Trophoblast cell (in vitro differentiated cells and primary cell): ENCODE measurements at regions not wholly inside any gene's neighbourhood (a gene's known extent, or its start where the extent isn't known, plus 50 kb on each side); places are given as distances from the start of the nearest gene placed in this dataset.

Experiments
- DNase-seq, 2 donors: peaks; one replicate each; pipeline ENCODE4 v3.0.0-alpha.2; 2016
- H2AFZ ChIP-seq: 2 replicates; pipeline ENCODE4 v1.6.1; 2013; ENCODE audit warnings: low read length, moderate library complexity, mild to moderate bottlenecking; ENCODE audit not compliant: insufficient read depth, poor library complexity
- H2AK5ac ChIP-seq: 2 replicates; pipeline ENCODE4 v1.6.1; 2013; ENCODE audit warnings: mild to moderate bottlenecking, low read length
- H2BK120ac ChIP-seq: 2 replicates; pipeline ENCODE4 v1.6.1; 2013; ENCODE audit warnings: low read length, mild to moderate bottlenecking, moderate library complexity; ENCODE audit not compliant: insufficient read depth, poor library complexity
- H2BK12ac ChIP-seq: 2 replicates; pipeline ENCODE4 v1.6.1; 2013; ENCODE audit warnings: mild to moderate bottlenecking, low read length, moderate library complexity
- H2BK5ac ChIP-seq: 2 replicates; pipeline ENCODE4 v1.6.1; 2013; ENCODE audit warnings: low read length, low read depth, moderate library complexity, mild to moderate bottlenecking; ENCODE audit not compliant: poor library complexity
- H3K14ac ChIP-seq: 2 replicates; pipeline ENCODE4 v1.6.1; 2013; ENCODE audit warnings: mild to moderate bottlenecking, low read length
- H3K18ac ChIP-seq: 2 replicates; pipeline ENCODE4 v1.6.1; 2013; ENCODE audit warnings: mild to moderate bottlenecking, low read length
- H3K23ac ChIP-seq: 2 replicates; pipeline ENCODE4 v1.6.1; 2013; ENCODE audit warnings: low read length
- H3K27ac ChIP-seq: 2 replicates; pipeline ENCODE4 v1.5.1; 2013; ENCODE audit warnings: low read depth, mild to moderate bottlenecking, inconsistent platforms, low read length, moderate library complexity
- H3K27me3 ChIP-seq: 2 replicates; pipeline ENCODE4 v1.6.1; 2013; ENCODE audit warnings: inconsistent platforms, mild to moderate bottlenecking, low read length, moderate library complexity; ENCODE audit not compliant: insufficient read depth
- H3K36me3 ChIP-seq, 2 experiments: 1 replicate in 1 of 2; 2 replicates in 1 of 2; pipeline ENCODE4 v1.6.1; 2013; ENCODE audit warnings: low read length in 2 of 2, mild to moderate bottlenecking in 2 of 2, moderate library complexity in 1 of 2; ENCODE audit not compliant: insufficient read depth in 2 of 2, control insufficient read depth in 1 of 2
- H3K4ac ChIP-seq: 2 replicates; pipeline ENCODE4 v1.6.1; 2013; ENCODE audit warnings: low read depth, mild to moderate bottlenecking, low read length, moderate library complexity
- H3K4me1 ChIP-seq, 2 experiments: 1 replicate in 1 of 2; 2 replicates in 1 of 2; pipeline ENCODE4 v1.6.1; 2013; ENCODE audit warnings: low read length in 2 of 2, mild to moderate bottlenecking in 2 of 2, moderate library complexity in 1 of 2; ENCODE audit not compliant: insufficient read depth in 2 of 2, control insufficient read depth in 1 of 2
- H3K4me2 ChIP-seq: 2 replicates; pipeline ENCODE4 v1.6.1; 2013; ENCODE audit warnings: inconsistent platforms, mild to moderate bottlenecking, low read length, moderate library complexity
- H3K4me3 ChIP-seq: 2 replicates; pipeline ENCODE4 v1.5.1; 2013; ENCODE audit warnings: mild to moderate bottlenecking, low read depth, low read length, inconsistent platforms
- H3K79me1 ChIP-seq: one replicate; pipeline ENCODE4 v1.6.1; 2013; ENCODE audit warnings: low read length
- H3K79me2 ChIP-seq: 2 replicates; pipeline ENCODE4 v1.6.1; 2013; ENCODE audit warnings: low read length, mild to moderate bottlenecking; ENCODE audit not compliant: control insufficient read depth, insufficient read depth, poor library complexity
- H3K9ac ChIP-seq: 2 replicates; pipeline ENCODE4 v1.6.1; 2013; ENCODE audit warnings: mild to moderate bottlenecking, low read length
- H3K9me3 ChIP-seq: 2 replicates; pipeline ENCODE4 v1.6.1; 2013; ENCODE audit warnings: low read depth, mild to moderate bottlenecking, control low read depth, inconsistent platforms, low read length; ENCODE audit not compliant: insufficient read depth
- H4K12ac ChIP-seq: 2 replicates; pipeline ENCODE4 v1.6.1; 2013; ENCODE audit warnings: low read depth, mild to moderate bottlenecking, low read length, moderate library complexity
- H4K8ac ChIP-seq: 2 replicates; pipeline ENCODE4 v1.6.1; 2013; ENCODE audit warnings: low read depth, mild to moderate bottlenecking, low read length, moderate library complexity
- H4K91ac ChIP-seq: one replicate; pipeline ENCODE4 v1.6.1; 2013; ENCODE audit warnings: low read depth, mild to moderate bottlenecking, low read length, moderate library complexity
- WGBS: extraction: QIAGEN DNeasy Blood & Tissue Kit; methylation state at CpG from one replicate; pipeline ENCODE4 v1.1.7; 2013; ENCODE audit warnings: missing lambda C conversion rate; ENCODE audit not compliant: insufficient read length, insufficient coverage; ENCODE audit errors: extremely low coverage; 5-methylcytosine and 5-hydroxymethylcytosine counted together

DNA sequence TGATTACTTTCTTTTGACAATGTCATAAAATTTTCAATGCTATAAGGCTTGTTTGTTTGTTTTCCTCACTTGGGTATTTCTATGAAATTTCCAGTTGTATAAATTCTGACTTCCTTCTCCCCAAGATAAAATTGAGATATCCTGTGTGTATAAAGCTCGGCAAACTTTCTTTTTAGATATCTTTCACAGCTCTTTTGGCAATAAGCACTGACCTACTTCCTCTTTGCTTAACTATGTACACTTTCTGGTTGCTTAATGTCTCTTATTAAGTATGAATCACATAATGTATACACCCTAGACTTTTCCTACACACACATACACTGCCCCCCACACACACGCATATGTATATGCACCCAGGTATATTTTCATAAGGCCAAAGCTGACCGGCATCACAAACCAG, 318.4 kb upstream of the RBMY1B start:
- no peaks in the 10 kb centered on the region for H3K79me1 ChIP-seq
- no peak overlapping the region for H3K23ac ChIP-seq
- H3K9ac ChIP-seq: no peak overlapping the region
- H2BK120ac ChIP-seq: no peak overlapping the region
- no peak overlapping the region for H2BK12ac ChIP-seq
- H2AFZ ChIP-seq: no peak overlapping the region
- H2AK5ac ChIP-seq: no peak overlapping the region
- H3K36me3 ChIP-seq: no peaks in the 10 kb centered on the region
- H3K4me2 ChIP-seq: no peak overlapping the region
- H4K91ac ChIP-seq: no peak overlapping the region
- H3K4me1 ChIP-seq: no peaks in the 10 kb centered on the region
- H3K27me3 ChIP-seq: no peaks in the 10 kb centered on the region
- H3K9me3 ChIP-seq: no peaks in the 10 kb centered on the region
- H3K14ac ChIP-seq: no peak overlapping the region
- no peak overlapping the region for H3K4me3 ChIP-seq
- no peak overlapping the region for H3K4ac ChIP-seq
- no peak for DNase-seq
- no peak overlapping the region for H3K27ac ChIP-seq
- no peak overlapping the region for H4K8ac ChIP-seq
- H2BK5ac ChIP-seq: no peak overlapping the region
- no peak overlapping the region for H4K12ac ChIP-seq
- no peak overlapping the region for H3K18ac ChIP-seq
- no CpG with 5 or more reads among the region's 3 CpGs for WGBS
- H3K79me2 ChIP-seq: no peaks in the 10 kb centered on the region

DNA sequence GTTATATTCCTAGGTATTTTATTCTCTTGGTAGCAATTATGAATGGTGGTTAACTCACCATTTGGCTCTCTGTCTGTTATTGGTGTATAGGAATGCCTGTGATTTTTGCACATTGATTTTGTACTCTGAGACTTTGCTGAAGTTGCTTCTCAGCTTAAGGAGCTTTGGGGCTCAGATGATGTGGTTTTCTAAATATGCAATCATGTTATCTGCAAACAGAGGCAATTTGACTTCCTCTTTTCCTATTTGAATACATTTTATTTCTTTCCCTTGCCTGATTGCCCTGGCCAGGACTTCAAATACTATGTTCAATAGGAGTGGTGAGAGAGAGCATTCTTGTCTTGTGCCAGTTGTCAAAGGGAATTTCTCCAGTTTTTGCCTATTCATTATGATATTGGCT, 310.9 kb upstream of the RBMY1B start:
- H3K4me2 ChIP-seq: no peak overlapping the region
- H3K14ac ChIP-seq: no peak overlapping the region
- no peak overlapping the region for H3K9ac ChIP-seq
- no peak overlapping the region for H2BK5ac ChIP-seq
- no peaks in the 10 kb centered on the region for H3K27me3 ChIP-seq
- no peak overlapping the region for H2BK12ac ChIP-seq
- H2AK5ac ChIP-seq: no peak overlapping the region
- no peaks in the 10 kb centered on the region for H3K36me3 ChIP-seq
- H4K91ac ChIP-seq: no peak overlapping the region
- no peak overlapping the region for H2BK120ac ChIP-seq
- no peak overlapping the region for H3K4ac ChIP-seq
- H3K18ac ChIP-seq: no peak overlapping the region
- DNase-seq: no peak
- H3K4me3 ChIP-seq: no peak overlapping the region
- no peak overlapping the region for H2AFZ ChIP-seq
- H3K9me3 ChIP-seq: no peaks in the 10 kb centered on the region
- H3K27ac ChIP-seq: no peak overlapping the region
- no peak overlapping the region for H4K12ac ChIP-seq
- H4K8ac ChIP-seq: no peak overlapping the region
- H3K79me1 ChIP-seq: no peaks in the 10 kb centered on the region
- no peaks in the 10 kb centered on the region for H3K79me2 ChIP-seq
- H3K23ac ChIP-seq: no peak overlapping the region
- H3K4me1 ChIP-seq: no peaks in the 10 kb centered on the region

DNA sequence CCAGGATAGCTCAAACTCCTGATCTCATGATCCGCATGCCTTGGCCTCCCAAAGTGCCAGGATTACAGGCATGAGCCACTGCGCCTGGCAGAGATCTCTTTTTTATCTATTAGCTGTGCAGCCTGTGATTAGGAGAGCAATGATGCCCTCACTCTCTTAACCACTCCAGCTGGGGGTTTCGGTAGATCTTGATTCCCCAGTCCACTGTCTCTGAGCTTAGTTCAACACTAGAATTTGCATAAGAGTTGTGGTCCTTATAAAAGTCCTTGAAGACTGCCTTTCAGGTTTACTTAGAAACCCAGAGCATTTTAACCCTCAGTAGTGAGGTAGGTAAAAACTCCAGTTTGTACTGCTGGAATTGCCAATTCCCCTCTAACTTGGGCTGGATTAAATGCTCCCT, 283.3 kb upstream of the RBMY1B start:
- H3K23ac ChIP-seq: no peak overlapping the region
- no peaks in the 10 kb centered on the region for H3K79me2 ChIP-seq
- H3K27ac ChIP-seq: no peak overlapping the region
- WGBS: no CpG with 5 or more reads among the region's 3 CpGs
- no peak overlapping the region for H3K14ac ChIP-seq
- no peaks in the 10 kb centered on the region for H3K36me3 ChIP-seq
- no peak overlapping the region for H2BK12ac ChIP-seq
- no peaks in the 10 kb centered on the region for H3K4me1 ChIP-seq
- no peak overlapping the region for H2AFZ ChIP-seq
- H3K79me1 ChIP-seq: no peaks in the 10 kb centered on the region
- H3K27me3 ChIP-seq: no peaks in the 10 kb centered on the region
- no peak overlapping the region for H2BK5ac ChIP-seq
- no peak overlapping the region for H3K4me3 ChIP-seq
- no peak overlapping the region for H3K9ac ChIP-seq
- H3K9me3 ChIP-seq: no peaks in the 10 kb centered on the region
- H3K18ac ChIP-seq: no peak overlapping the region
- no peak for DNase-seq
- H2AK5ac ChIP-seq: no peak overlapping the region
- no peak overlapping the region for H4K8ac ChIP-seq
- H2BK120ac ChIP-seq: no peak overlapping the region
- H4K91ac ChIP-seq: no peak overlapping the region
- H3K4ac ChIP-seq: no peak overlapping the region
- no peak overlapping the region for H4K12ac ChIP-seq
- no peak overlapping the region for H3K4me2 ChIP-seq

DNA sequence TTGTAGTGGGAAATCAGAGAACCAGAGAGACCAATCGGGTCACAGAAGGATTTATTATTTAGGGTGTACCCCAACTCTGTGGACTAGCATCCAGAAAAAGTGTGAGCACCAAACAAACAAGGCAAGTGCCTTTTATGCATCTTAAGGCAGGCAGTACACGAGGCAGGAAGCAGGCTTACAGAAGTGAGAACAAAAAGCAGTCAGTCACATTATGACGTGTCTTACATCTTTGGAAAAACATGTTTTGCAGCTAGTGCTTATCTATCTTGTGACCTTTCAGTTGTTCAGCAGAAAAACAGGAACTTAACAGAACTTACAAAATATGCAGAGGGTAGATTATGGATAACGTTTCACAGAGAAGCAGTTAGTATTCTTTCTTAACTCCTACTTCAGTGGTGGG, 270.9 kb upstream of the RBMY1B start:
- no peaks in the 10 kb centered on the region for H3K4me1 ChIP-seq
- no peak overlapping the region for H4K8ac ChIP-seq
- H3K14ac ChIP-seq: no peak overlapping the region
- H3K4me2 ChIP-seq: no peak overlapping the region
- no peaks in the 10 kb centered on the region for H3K27me3 ChIP-seq
- no peak overlapping the region for H2BK12ac ChIP-seq
- H4K12ac ChIP-seq: no peak overlapping the region
- DNase-seq: no peak
- no peak overlapping the region for H3K4ac ChIP-seq
- H3K27ac ChIP-seq: no peak overlapping the region
- no peak overlapping the region for H2AFZ ChIP-seq
- H3K79me2 ChIP-seq: no peaks in the 10 kb centered on the region
- no peak overlapping the region for H3K18ac ChIP-seq
- H3K4me3 ChIP-seq: no peak overlapping the region
- no peak overlapping the region for H3K23ac ChIP-seq
- H2BK120ac ChIP-seq: no peak overlapping the region
- no peaks in the 10 kb centered on the region for H3K79me1 ChIP-seq
- no peak overlapping the region for H3K9ac ChIP-seq
- WGBS: no CpG with 5 or more reads among the region's 4 CpGs
- H3K36me3 ChIP-seq: no peaks in the 10 kb centered on the region
- no peak overlapping the region for H2AK5ac ChIP-seq
- H2BK5ac ChIP-seq: no peak overlapping the region
- H4K91ac ChIP-seq: no peak overlapping the region
- peaks cover 3% of the 10 kb centered on the region for H3K9me3 ChIP-seq
